ENCODE measurements at regions not wholly inside any gene's neighbourhood (a gene's known extent, or its start where the extent isn't known, plus 50 kb on each side); places are given as distances from the start of the nearest gene placed in this dataset.

DNA sequence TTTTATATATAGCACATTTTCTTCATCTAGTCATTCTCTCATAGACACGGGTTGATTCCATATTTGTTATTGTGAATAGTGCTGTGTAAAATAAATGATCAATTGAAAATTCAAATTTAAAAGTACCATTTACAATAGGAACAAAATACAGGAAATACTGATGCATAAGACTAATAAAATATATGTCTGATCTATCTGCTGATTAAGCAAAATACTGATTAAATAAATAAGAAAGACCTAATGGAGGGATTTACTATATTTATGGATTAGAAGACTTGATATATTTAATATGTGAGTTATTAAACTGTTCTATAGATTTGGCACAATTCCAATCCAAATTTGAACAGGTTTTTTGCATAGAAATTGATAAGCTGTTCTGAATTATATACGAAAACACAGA is 1044.8 kb upstream of the ADGRL2 start:
- no peaks in the 10 kb centered on the region for H3K4me1 Mint-ChIP-seq (ENCODE audit: low read depth)
- H3K27me3 Mint-ChIP-seq (ENCODE audit: insufficient read depth), result no peaks in the 10 kb centered on the region
- no peaks in the 10 kb centered on the region for H3K9me3 Mint-ChIP-seq
- no peak for DNase-seq (ENCODE audit: low spot score)
- intact Hi-C loops (cut with micrococcal nuclease), result no loop called here
- H3K36me3 Mint-ChIP-seq (ENCODE audit: low read depth), result no peaks in the 10 kb centered on the region
- H3K4me3 Mint-ChIP-seq, result no peak overlapping the region
- H3K27ac Mint-ChIP-seq, result no peak overlapping the region

DNA sequence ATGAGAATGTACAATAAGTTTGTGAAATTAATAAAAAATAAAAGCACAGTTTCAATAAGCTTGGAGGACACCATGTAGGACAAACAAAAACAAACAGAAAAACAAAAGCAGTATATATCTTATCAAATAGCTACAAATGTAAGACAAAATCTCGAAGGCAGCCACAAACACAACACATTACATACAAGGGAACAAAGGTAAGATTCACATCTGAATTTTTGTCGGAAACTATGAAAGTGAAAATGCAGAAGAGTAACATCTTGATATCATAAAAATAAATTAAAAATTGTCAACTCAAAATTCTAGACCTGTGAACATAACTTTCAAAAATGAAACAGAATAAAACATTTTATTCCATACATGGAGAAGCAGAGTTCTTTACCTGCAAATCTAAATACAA is 1049.5 kb upstream of the ADGRL2 start:
- Mint-ChIP-seq H3K9me3 (no peaks in the 10 kb centered on the region), H3K4me1 (ENCODE audit: low read depth) (no peaks in the 10 kb centered on the region), H3K27me3 (ENCODE audit: insufficient read depth) (no peaks in the 10 kb centered on the region), H3K36me3 (ENCODE audit: low read depth) (no peaks in the 10 kb centered on the region), H3K27ac (no peak overlapping the region), H3K4me3 (no peak overlapping the region)
- DNase-seq (ENCODE audit: low spot score), result no peak
- intact Hi-C loops (cut with micrococcal nuclease), result no loop called here

DNA sequence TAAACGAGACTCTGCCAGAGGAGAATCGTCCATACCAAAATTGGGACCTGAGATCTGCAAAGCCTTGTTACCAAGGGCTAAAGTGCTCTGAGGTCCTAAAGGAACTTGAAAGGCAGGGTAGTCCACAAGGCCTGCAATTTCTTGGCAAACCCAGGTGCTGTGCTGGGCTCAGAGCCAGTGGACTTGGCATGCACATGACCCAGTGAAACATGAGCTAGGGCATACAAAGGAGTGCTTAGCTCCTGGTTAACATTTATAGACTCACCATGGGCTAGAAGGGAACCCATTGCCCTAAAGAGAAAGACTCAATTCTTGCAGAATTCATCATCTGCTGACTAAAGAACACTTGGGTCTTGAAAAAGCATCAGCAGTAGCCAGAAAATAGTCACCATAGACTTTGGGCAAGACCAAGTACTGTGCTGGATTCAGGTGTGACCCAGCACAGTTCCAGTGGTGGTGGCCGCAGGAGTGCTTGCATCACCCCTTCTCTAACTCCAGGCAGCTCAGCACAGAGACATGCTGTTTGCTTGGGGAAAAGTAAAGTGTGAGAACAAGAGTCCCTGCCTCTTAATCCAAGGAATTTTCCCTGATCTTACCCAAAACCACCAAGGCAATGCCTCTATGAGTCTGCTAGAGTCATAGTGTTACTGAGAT is 1069.4 kb upstream of the ADGRL2 start:
- peaks cover 19% of the 10 kb centered on the region for H3K9me3 Mint-ChIP-seq
- H3K36me3 Mint-ChIP-seq (ENCODE audit: low read depth), result no peaks in the 10 kb centered on the region
- no peak overlapping the region for H3K27ac Mint-ChIP-seq
- no peak for DNase-seq (ENCODE audit: low spot score)
- intact Hi-C loops (cut with micrococcal nuclease), result no loop called here
- H3K4me3 Mint-ChIP-seq, result no peak overlapping the region
- no peaks in the 10 kb centered on the region for H3K4me1 Mint-ChIP-seq (ENCODE audit: low read depth)
- H3K27me3 Mint-ChIP-seq (ENCODE audit: insufficient read depth), result no peaks in the 10 kb centered on the region

DNA sequence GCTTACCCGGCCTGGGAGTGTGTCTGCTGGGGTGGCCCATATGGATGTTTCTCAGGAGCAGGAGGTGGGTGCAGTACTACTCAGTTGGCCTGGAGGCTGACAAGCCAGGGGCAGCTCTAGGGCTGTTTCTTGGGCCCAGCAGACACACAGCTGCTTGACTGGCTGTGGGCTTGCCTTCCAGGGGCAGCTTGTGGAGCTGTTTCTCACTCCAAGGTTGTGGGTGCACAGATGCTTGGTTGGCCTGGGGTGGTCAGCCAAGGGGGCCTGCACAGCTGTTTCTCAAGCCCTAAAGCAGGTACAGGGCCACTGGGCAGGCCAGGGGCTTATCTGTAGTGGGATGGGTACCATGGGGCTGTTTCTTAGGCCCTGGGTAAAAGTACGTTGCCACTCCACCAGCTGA is 1078.1 kb upstream of the ADGRL2 start:
- no peaks in the 10 kb centered on the region for H3K27me3 Mint-ChIP-seq (ENCODE audit: insufficient read depth)
- H3K4me1 Mint-ChIP-seq (ENCODE audit: low read depth), result no peaks in the 10 kb centered on the region
- no peak overlapping the region for H3K4me3 Mint-ChIP-seq
- H3K27ac Mint-ChIP-seq, result no peak overlapping the region
- H3K36me3 Mint-ChIP-seq (ENCODE audit: low read depth), result no peaks in the 10 kb centered on the region
- H3K9me3 Mint-ChIP-seq, result peaks cover 12% of the 10 kb centered on the region
- no peak for DNase-seq (ENCODE audit: low spot score)
- intact Hi-C loops (cut with micrococcal nuclease), result no loop called here

DNA sequence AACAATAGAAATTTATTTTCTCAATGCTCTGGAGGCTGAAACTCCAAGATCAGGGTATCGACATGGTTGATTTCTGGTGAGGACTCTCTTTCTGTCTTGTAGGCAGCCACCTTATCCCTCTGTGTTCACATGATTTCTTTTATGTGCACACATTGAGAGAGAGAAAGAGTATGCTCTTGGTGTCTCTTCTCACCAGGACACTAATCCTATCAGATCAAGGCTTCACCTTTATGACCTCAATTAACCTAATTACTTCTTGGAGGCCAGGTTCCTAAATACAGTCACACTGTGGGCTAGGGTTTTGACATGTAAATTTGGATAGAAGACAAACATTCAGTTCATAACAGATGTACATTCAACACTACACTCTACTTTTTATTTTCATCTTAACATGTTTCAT is 1094.2 kb upstream of the ADGRL2 start:
- H3K9me3 Mint-ChIP-seq, result peaks cover 3% of the 10 kb centered on the region
- H3K4me1 Mint-ChIP-seq (ENCODE audit: low read depth), result no peaks in the 10 kb centered on the region
- no peak overlapping the region for H3K4me3 Mint-ChIP-seq
- H3K27ac Mint-ChIP-seq, result no peak overlapping the region
- intact Hi-C loops (cut with micrococcal nuclease), result no loop called here
- no peaks in the 10 kb centered on the region for H3K36me3 Mint-ChIP-seq (ENCODE audit: low read depth)
- H3K27me3 Mint-ChIP-seq (ENCODE audit: insufficient read depth), result no peaks in the 10 kb centered on the region
- no peak for DNase-seq (ENCODE audit: low spot score)

DNA sequence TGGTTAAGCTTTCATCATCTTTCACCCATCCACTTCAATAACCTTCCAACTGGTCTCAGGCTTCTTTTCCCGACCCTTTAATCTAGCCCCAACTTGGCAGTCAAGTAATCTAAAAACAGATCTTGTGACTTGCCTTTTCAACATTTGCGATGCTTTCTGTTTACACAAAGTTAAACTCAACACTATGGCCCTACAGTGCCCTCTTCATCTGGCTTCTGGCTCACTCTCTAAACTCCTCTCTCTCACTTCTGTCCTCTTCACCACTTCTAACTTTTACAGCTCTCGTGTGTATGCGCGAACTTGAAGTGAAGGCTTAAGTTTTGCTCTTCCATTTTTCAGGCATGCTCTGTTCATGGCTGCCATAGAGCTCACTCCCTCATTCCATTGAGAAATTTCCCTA is 1122.3 kb upstream of the ADGRL2 start:
- Mint-ChIP-seq H3K4me1 (ENCODE audit: low read depth) (no peaks in the 10 kb centered on the region), H3K4me3 (no peak overlapping the region), H3K36me3 (ENCODE audit: low read depth) (no peaks in the 10 kb centered on the region), H3K27me3 (ENCODE audit: insufficient read depth) (no peaks in the 10 kb centered on the region), H3K9me3 (peaks cover 4% of the 10 kb centered on the region), H3K27ac (no peak overlapping the region)
- intact Hi-C loops (cut with micrococcal nuclease), result no loop called here
- DNase-seq (ENCODE audit: low spot score), result no peak

DNA sequence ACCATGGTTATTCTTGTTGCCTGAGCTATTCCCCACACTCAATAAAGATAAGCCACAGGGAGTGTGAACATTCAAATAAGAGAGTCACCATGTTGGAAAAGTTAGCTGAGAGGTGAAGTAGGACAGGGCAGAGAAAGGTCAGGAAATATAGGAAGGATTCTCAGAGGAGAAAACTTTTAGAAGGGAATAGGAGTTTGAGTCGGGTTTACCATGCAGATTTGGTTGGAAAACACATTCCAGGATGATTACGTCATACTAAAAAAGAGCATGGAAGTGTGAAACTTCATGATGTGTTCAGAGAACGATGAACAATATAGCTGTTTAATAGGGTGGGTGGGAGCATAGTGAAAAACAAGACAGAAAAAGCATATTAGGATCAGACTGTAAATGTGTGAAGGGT is 1125.3 kb upstream of the ADGRL2 start:
- Mint-ChIP-seq H3K4me1 (ENCODE audit: low read depth) (no peaks in the 10 kb centered on the region), H3K27ac (no peak overlapping the region), H3K9me3 (peaks cover 4% of the 10 kb centered on the region), H3K4me3 (no peak overlapping the region), H3K27me3 (ENCODE audit: insufficient read depth) (no peaks in the 10 kb centered on the region), H3K36me3 (ENCODE audit: low read depth) (no peaks in the 10 kb centered on the region)
- intact Hi-C loops (cut with micrococcal nuclease), result no loop called here
- DNase-seq (ENCODE audit: low spot score), result no peak

DNA sequence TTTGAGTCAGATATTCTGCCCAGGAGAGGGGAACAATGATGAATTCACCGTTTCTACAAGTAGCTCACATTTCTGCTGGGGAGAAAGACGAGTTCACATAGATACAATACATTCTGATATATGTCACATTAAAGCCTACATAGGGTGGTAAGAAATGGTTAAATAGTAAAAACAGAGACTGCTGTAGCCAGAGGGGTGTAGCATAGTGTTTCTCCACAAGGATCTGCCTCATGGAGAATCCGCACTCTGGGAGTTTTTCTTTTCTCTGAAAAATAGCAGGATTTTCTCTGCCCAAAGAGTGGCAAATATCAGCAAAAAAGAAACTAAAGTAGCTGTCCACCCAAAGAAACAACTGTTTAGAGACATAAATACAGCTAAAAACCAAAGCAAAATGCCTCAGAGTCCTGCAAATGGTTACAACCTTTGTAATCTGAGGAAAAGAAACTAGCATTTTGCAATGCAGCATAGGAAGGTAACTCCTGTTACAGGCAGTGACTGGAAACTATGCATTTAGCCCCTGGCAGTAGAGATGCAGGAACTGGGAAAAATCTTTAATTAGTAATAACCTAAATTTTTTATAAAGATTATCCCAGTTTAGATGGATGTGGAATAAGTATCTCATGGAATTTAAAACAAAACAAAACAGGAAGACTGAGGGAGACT is 1126.7 kb upstream of the ADGRL2 start:
- Mint-ChIP-seq H3K4me3 (no peak overlapping the region), H3K27ac (no peak overlapping the region), H3K36me3 (ENCODE audit: low read depth) (no peaks in the 10 kb centered on the region), H3K27me3 (ENCODE audit: insufficient read depth) (no peaks in the 10 kb centered on the region), H3K4me1 (ENCODE audit: low read depth) (no peaks in the 10 kb centered on the region), H3K9me3 (peaks cover 4% of the 10 kb centered on the region)
- DNase-seq (ENCODE audit: low spot score), result no peak
- intact Hi-C loops (cut with micrococcal nuclease), result no loop called here

DNA sequence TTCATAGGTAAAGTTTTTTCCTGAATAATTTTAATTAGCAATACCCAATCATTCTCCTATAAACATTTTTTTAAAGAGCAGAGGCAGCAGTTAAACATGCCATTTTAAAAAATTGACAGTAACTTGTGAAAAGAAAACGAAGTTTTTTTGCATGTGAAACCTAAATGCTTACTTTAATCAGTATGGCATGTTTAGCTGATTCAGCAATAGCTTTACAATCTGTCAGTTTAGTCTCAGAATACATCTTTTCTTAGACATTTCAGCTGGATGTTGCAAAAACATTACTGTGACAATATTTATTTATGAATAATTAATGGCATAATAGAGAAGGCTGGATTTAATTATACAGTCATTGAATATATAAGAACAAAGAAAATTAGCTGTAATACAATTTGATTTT is 1132.4 kb upstream of the ADGRL2 start:
- no peak for DNase-seq (ENCODE audit: low spot score)
- Mint-ChIP-seq H3K36me3 (ENCODE audit: low read depth) (no peaks in the 10 kb centered on the region), H3K9me3 (no peaks in the 10 kb centered on the region), H3K4me3 (no peak overlapping the region), H3K27me3 (ENCODE audit: insufficient read depth) (no peaks in the 10 kb centered on the region), H3K4me1 (ENCODE audit: low read depth) (no peaks in the 10 kb centered on the region), H3K27ac (no peak overlapping the region)
- intact Hi-C loops (cut with micrococcal nuclease), result no loop called here

DNA sequence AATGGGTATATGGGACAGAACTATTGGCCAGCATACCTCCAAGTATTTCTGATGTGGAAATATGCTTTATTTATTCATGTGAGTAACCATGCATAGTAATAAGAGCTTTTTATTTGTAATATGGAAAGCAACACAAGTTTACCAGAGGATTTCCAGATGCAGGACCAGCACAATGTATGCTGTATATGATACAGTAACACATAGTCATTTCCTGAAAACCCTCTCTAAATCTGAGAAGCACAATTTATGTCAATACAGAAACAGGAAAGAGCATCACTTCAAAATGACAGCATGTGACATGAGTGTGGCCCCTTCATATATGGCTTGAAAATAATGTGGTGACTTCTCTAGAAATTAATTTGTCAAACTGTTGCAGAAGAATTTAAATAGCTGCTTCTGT is 1134.7 kb upstream of the ADGRL2 start:
- Mint-ChIP-seq H3K36me3 (ENCODE audit: low read depth) (no peaks in the 10 kb centered on the region), H3K27me3 (ENCODE audit: insufficient read depth) (no peaks in the 10 kb centered on the region), H3K4me1 (ENCODE audit: low read depth) (no peaks in the 10 kb centered on the region), H3K4me3 (no peak overlapping the region), H3K27ac (no peak overlapping the region), H3K9me3 (no peaks in the 10 kb centered on the region)
- DNase-seq (ENCODE audit: low spot score), result no peak
- intact Hi-C loops (cut with micrococcal nuclease), result no loop called here

DNA sequence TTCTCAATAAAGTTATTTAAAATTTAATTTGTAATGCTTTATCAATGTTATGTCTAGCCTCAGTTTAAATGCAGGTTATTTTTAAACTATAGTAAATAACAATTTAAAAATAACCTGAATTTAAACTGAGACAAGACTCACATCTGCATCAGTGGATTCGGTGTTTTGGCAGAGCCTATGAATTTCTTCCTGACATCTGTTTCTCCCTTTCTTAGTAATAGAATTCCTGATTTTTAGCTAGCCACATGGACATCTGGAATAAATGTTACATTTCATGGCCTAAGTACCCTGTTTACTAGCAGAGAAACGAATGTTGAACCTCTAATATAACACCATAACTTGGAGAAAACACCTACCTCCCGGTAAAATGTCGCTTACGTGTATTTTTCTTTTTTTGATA is 1141.6 kb upstream of the ADGRL2 start:
- no peak overlapping the region for H3K4me3 Mint-ChIP-seq
- H3K4me1 Mint-ChIP-seq (ENCODE audit: low read depth), result no peaks in the 10 kb centered on the region
- intact Hi-C loops (cut with micrococcal nuclease), result no loop called here
- no peak overlapping the region for H3K27ac Mint-ChIP-seq
- H3K27me3 Mint-ChIP-seq (ENCODE audit: insufficient read depth), result no peaks in the 10 kb centered on the region
- peaks cover under 1% of the 10 kb centered on the region for H3K9me3 Mint-ChIP-seq
- DNase-seq (ENCODE audit: low spot score), result no peak
- no peaks in the 10 kb centered on the region for H3K36me3 Mint-ChIP-seq (ENCODE audit: low read depth)

DNA sequence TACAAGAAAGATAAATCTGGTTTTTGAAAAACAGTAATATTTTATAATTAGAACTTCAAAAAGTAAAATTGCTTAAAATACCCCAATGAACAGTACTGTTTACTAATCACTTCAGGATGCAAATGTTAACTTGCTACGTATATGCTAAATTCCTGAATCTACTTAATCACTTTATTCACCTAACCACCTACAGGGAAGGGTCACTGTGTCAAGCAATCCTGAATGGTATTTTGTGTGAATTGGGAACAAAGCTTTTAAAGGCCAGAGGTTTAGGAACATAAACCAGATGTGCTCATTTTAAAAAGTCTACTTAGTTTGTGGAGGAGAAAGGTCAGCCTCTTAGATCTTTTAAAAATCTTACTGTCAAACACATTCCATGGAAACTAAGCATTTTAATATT is 1143.0 kb upstream of the ADGRL2 start:
- Mint-ChIP-seq H3K9me3 (peaks cover 4% of the 10 kb centered on the region), H3K27ac (no peak overlapping the region), H3K27me3 (ENCODE audit: insufficient read depth) (no peaks in the 10 kb centered on the region), H3K4me3 (no peak overlapping the region), H3K36me3 (ENCODE audit: low read depth) (no peaks in the 10 kb centered on the region), H3K4me1 (ENCODE audit: low read depth) (no peaks in the 10 kb centered on the region)
- no peak for DNase-seq (ENCODE audit: low spot score)
- intact Hi-C loops (cut with micrococcal nuclease), result no loop called here

DNA sequence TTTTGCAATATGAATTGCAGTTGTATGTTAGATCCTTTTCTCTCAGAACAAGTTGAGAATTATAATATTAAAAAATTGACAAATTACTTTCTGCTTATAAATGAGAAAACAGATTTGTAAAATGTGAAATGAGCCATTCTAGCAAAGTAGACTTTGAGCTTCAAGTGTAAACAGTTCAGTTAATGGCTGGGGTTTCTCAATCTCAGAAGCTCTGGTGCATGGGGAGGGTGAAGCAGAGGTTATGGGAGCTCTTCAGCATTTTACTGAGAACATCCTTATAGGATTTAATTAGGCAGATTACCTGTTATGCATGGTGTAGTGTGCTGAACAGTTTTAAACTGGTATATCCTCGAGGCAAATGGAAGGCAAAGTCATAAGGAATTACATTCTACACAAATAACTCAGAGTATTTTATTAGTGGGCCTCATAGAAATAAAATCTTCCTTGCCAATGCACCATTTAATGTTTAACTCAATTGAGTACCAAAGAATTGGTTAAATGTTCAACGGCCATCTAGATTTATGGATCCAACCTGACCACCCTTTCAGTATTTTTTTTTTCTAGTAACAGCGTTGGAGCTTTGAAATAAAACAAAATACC is 1143.6 kb upstream of the ADGRL2 start:
- no peaks in the 10 kb centered on the region for H3K4me1 Mint-ChIP-seq (ENCODE audit: low read depth)
- intact Hi-C loops (cut with micrococcal nuclease), result no loop called here

More for the DNA sequence above, 1143.6 kb upstream of the ADGRL2 start:
- Mint-ChIP-seq H3K4me3 (no peak overlapping the region), H3K27me3 (ENCODE audit: insufficient read depth) (no peaks in the 10 kb centered on the region), H3K36me3 (ENCODE audit: low read depth) (no peaks in the 10 kb centered on the region), H3K27ac (no peak overlapping the region), H3K9me3 (peaks cover 4% of the 10 kb centered on the region)
- no peak for DNase-seq (ENCODE audit: low spot score)

All from activated T-helper 1 cell treated with anti-CD3 and anti-CD28 coated beads, Interleukin-12 subunit alpha, Interleukin-12 subunit beta, Interleukin-2, Interleukin-4 antibody, amounts not matched to agents 30 ng/mL and 10 ng/mL and 1 ng/mL, durations not matched to agents 14 hours and 24 hours and 36 hours (primary cell).